Neutrophil (primary cell): ENCODE measurements at regions not wholly inside any gene's neighbourhood (a gene's known extent, or its start where the extent isn't known, plus 50 kb on each side); places are given as distances from the start of the nearest gene placed in this dataset.

Source experiments
- H3K27ac ChIP-seq: fragments of 200-600 bp; sonication (generic); 2 replicates; pipeline ENCODE4 v1.5.1; 2016; ENCODE audit warnings: mild to moderate bottlenecking, moderate library complexity
- H3K27me3 ChIP-seq: fragments of 200-600 bp; sonication (generic); 2 replicates; pipeline ENCODE4 v1.6.0; 2016; ENCODE audit warnings: mild to moderate bottlenecking
- H3K36me3 ChIP-seq: fragments of 200-600 bp; sonication (generic); 2 replicates; pipeline ENCODE4 v1.5.1; 2017
- H3K4me1 ChIP-seq, 2 experiments: fragments of 200-600 bp in 1 of 2; sonication (generic) in 1 of 2; 1 replicate in 1 of 2; 2 replicates in 1 of 2; pipeline versions ENCODE4 v1.5.1 to v1.6.1; 2013 to 2016; ENCODE audit warnings: low read depth in 1 of 2, low read length in 1 of 2, mild to moderate bottlenecking in 1 of 2, moderate library complexity in 1 of 2; ENCODE audit not compliant: control insufficient read depth in 1 of 2, insufficient read depth in 1 of 2
- H3K4me3 ChIP-seq, 2 experiments: fragments of 200-600 bp in 1 of 2; sonication (generic) in 1 of 2; 1 replicate in 1 of 2; 2 replicates in 1 of 2; pipeline ENCODE4 v1.5.1; 2013 to 2016; ENCODE audit warnings: low read depth in 1 of 2, low read length in 1 of 2, mild to moderate bottlenecking in 1 of 2, moderate library complexity in 1 of 2
- H3K9me3 ChIP-seq: fragments of 200-600 bp; sonication (generic); 2 replicates; pipeline ENCODE4 v1.5.1; 2016
- CTCF ChIP-seq: fragments of 200-600 bp; sonication (generic); IDR thresholded peaks from 2 replicates; pipeline ENCODE4 v1.5.1; 2016; ENCODE audit warnings: antibody characterized with exemption

GRCh38 chr13:73387318-73387717 lies 328.5 kb downstream of the KLF5 start:
- Histone ChIP-seq H3K9me3 (no peaks in the 10 kb centered on the region), H3K27me3 (no peaks in the 10 kb centered on the region), H3K4me1 (no peaks in the 10 kb centered on the region), H3K4me3 (no peak overlapping the region), H3K27ac (no peak overlapping the region), H3K36me3 (no peaks in the 10 kb centered on the region)
- no peak for TF ChIP-seq CTCF

- no peaks in the 10 kb centered on the region for H3K4me1 ChIP-seq
- no peak for TF ChIP-seq CTCF
- no peaks in the 10 kb centered on the region for H3K27me3 ChIP-seq
- no peaks in the 10 kb centered on the region for H3K9me3 ChIP-seq
- no peak overlapping the region for H3K27ac ChIP-seq
- no peaks in the 10 kb centered on the region for H3K36me3 ChIP-seq
- no peak overlapping the region for H3K4me3 ChIP-seq
Observed at GRCh38 chr13:73385848-73386247, 327.0 kb downstream of the KLF5 start.

GRCh38 chr13:73372666-73373627 lies 314.1 kb downstream of the KLF5 start:
- H3K27me3 ChIP-seq, result no peaks in the 10 kb centered on the region
- H3K4me3 ChIP-seq, result no peak overlapping the region
- no peaks in the 10 kb centered on the region for H3K4me1 ChIP-seq
- H3K27ac ChIP-seq, result no peak overlapping the region
- no peaks in the 10 kb centered on the region for H3K9me3 ChIP-seq
- no peak for TF ChIP-seq CTCF
- H3K36me3 ChIP-seq, result no peaks in the 10 kb centered on the region

- H3K27ac ChIP-seq, result no peak overlapping the region
- TF ChIP-seq CTCF, result no peak
- H3K4me3 ChIP-seq, result no peak overlapping the region
- no peaks in the 10 kb centered on the region for H3K27me3 ChIP-seq
- H3K36me3 ChIP-seq, result no peaks in the 10 kb centered on the region
- H3K9me3 ChIP-seq, result no peaks in the 10 kb centered on the region
- H3K4me1 ChIP-seq, result no peaks in the 10 kb centered on the region
Observed at GRCh38 chr13:73370066-73370465, 311.3 kb downstream of the KLF5 start.

- Histone ChIP-seq H3K4me1 (no peaks in the 10 kb centered on the region), H3K9me3 (no peaks in the 10 kb centered on the region), H3K27ac (no peak overlapping the region), H3K4me3 (no peak overlapping the region), H3K27me3 (no peaks in the 10 kb centered on the region), H3K36me3 (no peaks in the 10 kb centered on the region)
- TF ChIP-seq CTCF, result no peak
Observed at GRCh38 chr13:73369095-73369494, 310.3 kb downstream of the KLF5 start.
